ENCODE measurements at regions not wholly inside any gene's neighbourhood (a gene's known extent, or its start where the extent isn't known, plus 50 kb on each side); places are given as distances from the start of the nearest gene placed in this dataset.

- no peak for FAIRE-seq
Measured at GRCh38 chr18:27772081-27772480, 404.8 kb downstream of the CDH2 start.

GRCh38 chr18:27771571-27771970, 405.4 kb downstream of the CDH2 start:
- no peak for FAIRE-seq
- TF ChIP-seq CTCF (IDR thresholded peaks at IDR 0.05; ENCODE audit: insufficient read depth, low read length, severe bottlenecking) = no peak

More at GRCh38 chr18:27772081-27772480, 404.8 kb downstream of the CDH2 start:
- Histone ChIP-seq H3K4me3 (ENCODE audit: low read depth, low read length) (no peak overlapping the region), H3K36me3 (ENCODE audit: control insufficient read depth, insufficient read depth, low read length) (no peaks in the 10 kb centered on the region), H3K27me3 (ENCODE audit: control insufficient read depth, insufficient read depth, low read length) (no peaks in the 10 kb centered on the region)
- no peak for DNase-seq (ENCODE audit: low read depth)
- TF ChIP-seq CTCF (IDR thresholded peaks at IDR 0.05; ENCODE audit: insufficient read depth, low read length, severe bottlenecking) = no peak

GRCh38 chr18:27769152-27769551, 407.8 kb downstream of the CDH2 start:
- no peak for TF ChIP-seq CTCF (IDR thresholded peaks at IDR 0.05; ENCODE audit: insufficient read depth, low read length, severe bottlenecking)
- no peaks in the 10 kb centered on the region for H3K36me3 ChIP-seq (ENCODE audit: control insufficient read depth, insufficient read depth, low read length)
- no peak for FAIRE-seq
- no peak for DNase-seq (ENCODE audit: low read depth)
- H3K4me3 ChIP-seq (ENCODE audit: low read depth, low read length) = no peak overlapping the region
- no peaks in the 10 kb centered on the region for H3K27me3 ChIP-seq (ENCODE audit: control insufficient read depth, insufficient read depth, low read length)

More at GRCh38 chr18:27771571-27771970, 405.4 kb downstream of the CDH2 start:
- no peak for DNase-seq (ENCODE audit: low read depth)
- no peaks in the 10 kb centered on the region for H3K27me3 ChIP-seq (ENCODE audit: control insufficient read depth, insufficient read depth, low read length)
- no peaks in the 10 kb centered on the region for H3K36me3 ChIP-seq (ENCODE audit: control insufficient read depth, insufficient read depth, low read length)
- no peak overlapping the region for H3K4me3 ChIP-seq (ENCODE audit: low read depth, low read length)

GRCh38 chr18:27763936-27764335, 413.0 kb downstream of the CDH2 start:
- no peak for TF ChIP-seq CTCF (IDR thresholded peaks at IDR 0.05; ENCODE audit: insufficient read depth, low read length, severe bottlenecking)
- no peaks in the 10 kb centered on the region for H3K36me3 ChIP-seq (ENCODE audit: control insufficient read depth, insufficient read depth, low read length)
- FAIRE-seq (no peak), DNase-seq (ENCODE audit: low read depth) (peak; percentile 33)
- H3K4me3 ChIP-seq (ENCODE audit: low read depth, low read length) = no peak overlapping the region
- H3K27me3 ChIP-seq (ENCODE audit: control insufficient read depth, insufficient read depth, low read length) = no peaks in the 10 kb centered on the region

GRCh38 chr18:27763341-27763740, 413.6 kb downstream of the CDH2 start:
- TF ChIP-seq CTCF (IDR thresholded peaks at IDR 0.05; ENCODE audit: insufficient read depth, low read length, severe bottlenecking) = no peak
- no peak for FAIRE-seq
- Histone ChIP-seq H3K4me3 (ENCODE audit: low read depth, low read length) (no peak overlapping the region), H3K27me3 (ENCODE audit: control insufficient read depth, insufficient read depth, low read length) (no peaks in the 10 kb centered on the region), H3K36me3 (ENCODE audit: control insufficient read depth, insufficient read depth, low read length) (no peaks in the 10 kb centered on the region)
- DNase-seq (ENCODE audit: low read depth) = no peak

GRCh38 chr18:27762054-27762453, 414.9 kb downstream of the CDH2 start:
- FAIRE-seq = no peak

More at GRCh38 chr18:27762054-27762453, 414.9 kb downstream of the CDH2 start:
- H3K4me3 ChIP-seq (ENCODE audit: low read depth, low read length) = no peak overlapping the region
- TF ChIP-seq CTCF (IDR thresholded peaks at IDR 0.05; ENCODE audit: insufficient read depth, low read length, severe bottlenecking) = no peak
- DNase-seq (ENCODE audit: low read depth) = no peak
- no peaks in the 10 kb centered on the region for H3K27me3 ChIP-seq (ENCODE audit: control insufficient read depth, insufficient read depth, low read length)
- no peaks in the 10 kb centered on the region for H3K36me3 ChIP-seq (ENCODE audit: control insufficient read depth, insufficient read depth, low read length)

Data from bronchial epithelial cell (primary cell).